HG02798 (cell line): ENCODE measurements at regions not wholly inside any gene's neighbourhood (a gene's known extent, or its start where the extent isn't known, plus 50 kb on each side); places are given as distances from the start of the nearest gene placed in this dataset.

Experiments
- ATAC-seq: cut with Tn5 transposase; IDR thresholded peaks from one replicate; pipeline ENCODE4 v1.9.1; 2021; ENCODE audit warnings: mild to moderate bottlenecking; ENCODE audit not compliant: unreplicated experiment, poor library complexity

- no peak for ATAC-seq
Observed at GRCh38 chr17:36813357-36813756, 123.9 kb upstream of the LHX1 start.

GRCh38 chr17:36813957-36814563, 123.2 kb upstream of the LHX1 start:
- ATAC-seq: no peak

- no peak for ATAC-seq
Observed at GRCh38 chr17:36814958-36815357, 122.3 kb upstream of the LHX1 start.

- no peak for ATAC-seq
Observed at GRCh38 chr17:36816214-36816906, 120.9 kb upstream of the LHX1 start.

GRCh38 chr17:36816907-36817288, 120.4 kb upstream of the LHX1 start:
- ATAC-seq: no peak

GRCh38 chr17:36817483-36818048, 119.7 kb upstream of the LHX1 start:
- no peak for ATAC-seq

- no peak for ATAC-seq
Observed at GRCh38 chr17:36818134-36818825, 119.0 kb upstream of the LHX1 start.

- ATAC-seq: no peak
Observed at GRCh38 chr17:36823850-36824677, 113.2 kb upstream of the LHX1 start.

GRCh38 chr17:36824678-36825101, 112.6 kb upstream of the LHX1 start:
- no peak for ATAC-seq

- no peak for ATAC-seq
Observed at GRCh38 chr17:36825113-36825512, 112.2 kb upstream of the LHX1 start.

- ATAC-seq: no peak
Observed at GRCh38 chr17:36825521-36825920, 111.8 kb upstream of the LHX1 start.

- ATAC-seq: no peak
Observed at GRCh38 chr17:36825951-36826350, 111.3 kb upstream of the LHX1 start.

GRCh38 chr17:36827081-36827480, 110.2 kb upstream of the LHX1 start:
- no peak for ATAC-seq

GRCh38 chr17:36829676-36830075, 107.6 kb upstream of the LHX1 start:
- ATAC-seq: no peak

GRCh38 chr17:36833279-36833678, 104.0 kb upstream of the LHX1 start:
- ATAC-seq: no peak

GRCh38 chr17:36835036-36835435, 102.2 kb upstream of the LHX1 start:
- no peak for ATAC-seq

- ATAC-seq: no peak
Observed at GRCh38 chr17:36837195-36837938, 99.9 kb upstream of the LHX1 start.

- ATAC-seq: no peak
Observed at GRCh38 chr17:36837939-36838272, 99.4 kb upstream of the LHX1 start.

- ATAC-seq: no peak
Observed at GRCh38 chr17:36839256-36839655, 98.0 kb upstream of the LHX1 start.

- ATAC-seq: no peak
Observed at GRCh38 chr17:36840796-36841195, 96.5 kb upstream of the LHX1 start.
